Erythroblast (primary cell): ENCODE measurements at regions not wholly inside any gene's neighbourhood (a gene's known extent, or its start where the extent isn't known, plus 50 kb on each side); places are given as distances from the start of the nearest gene placed in this dataset.

Experiments
- GATA1 ChIP-seq: IDR thresholded peaks from 2 replicates; pipeline ENCODE4 v1.6.1; 2011; ENCODE audit warnings: low read depth, mild to moderate bottlenecking, control low read depth, low read length, moderate library complexity
- POLR2A ChIP-seq: IDR thresholded peaks from 2 replicates; pipeline ENCODE4 v1.6.1; 2011; ENCODE audit warnings: mild to moderate bottlenecking, low read length

- no peak for TF ChIP-seq POLR2A
- TF ChIP-seq GATA1, result no peak
These were observed 132.2 kb upstream of the TNR start for GRCh38 chr1:175875556-175875955.
